T-helper 2 cell treated with Interferon-gamma antibody and Interleukin-4, amounts not matched to agents 5 μg/mL and 100 μg/mL, for 36 hours (primary cell): ENCODE measurements at regions not wholly inside any gene's neighbourhood (a gene's known extent, or its start where the extent isn't known, plus 50 kb on each side); places are given as distances from the start of the nearest gene placed in this dataset.
"Not testable (repeated sequence)": the region's sequence is repeated elsewhere in the genome, so short reads cannot be mapped to it uniquely, and the experiment has no call there.

ENCODE experiments used
- DNase-seq: peaks from one replicate; pipeline ENCODE4 v3.0.0; 2021; ENCODE audit warnings: low spot score
- H3K27ac Mint-ChIP-seq: one replicate; pipeline ENCODE4 v1.8.0; 2021; ENCODE audit warnings: mild to moderate bottlenecking, mixed read lengths
- H3K27me3 Mint-ChIP-seq: one replicate; pipeline ENCODE4 v1.8.0; 2021; ENCODE audit warnings: low read depth, mixed read lengths
- H3K36me3 Mint-ChIP-seq: one replicate; pipeline ENCODE4 v1.8.0; 2021; ENCODE audit warnings: low read depth, mixed read lengths
- H3K4me1 Mint-ChIP-seq: one replicate; pipeline ENCODE4 v1.8.0; 2021; ENCODE audit warnings: low read depth, mixed read lengths
- H3K4me3 Mint-ChIP-seq: one replicate; pipeline ENCODE4 v1.8.0; 2022; ENCODE audit warnings: mild to moderate bottlenecking, moderate library complexity, mixed read lengths
- H3K9me3 Mint-ChIP-seq: one replicate; pipeline ENCODE4 v1.8.0; 2021; ENCODE audit warnings: mixed read lengths

DNA sequence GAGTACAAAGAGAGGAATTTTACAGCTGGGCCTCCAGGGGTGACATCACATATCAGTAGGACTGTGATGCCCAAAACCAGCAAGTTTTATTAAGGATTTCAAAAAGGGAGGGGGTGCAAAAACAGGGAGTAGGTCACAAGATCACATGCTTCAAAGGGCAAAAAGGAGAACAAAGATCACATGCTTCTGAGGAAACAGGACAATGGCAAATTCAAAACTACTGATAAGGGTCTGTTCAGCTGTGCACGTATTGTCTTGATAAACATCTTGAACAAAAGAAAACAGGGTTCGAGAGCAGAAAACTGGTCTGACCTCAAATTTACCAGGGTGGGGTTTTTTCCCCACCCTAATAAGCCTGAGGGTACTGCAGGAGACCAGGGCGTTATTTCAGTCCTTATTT lies 197.5 kb downstream of the SLCO4C1 start:
- not testable (repeated sequence) for H3K4me3 Mint-ChIP-seq, H3K27me3 Mint-ChIP-seq, DNase-seq, H3K4me1 Mint-ChIP-seq, H3K9me3 Mint-ChIP-seq, H3K36me3 Mint-ChIP-seq, H3K27ac Mint-ChIP-seq

DNA sequence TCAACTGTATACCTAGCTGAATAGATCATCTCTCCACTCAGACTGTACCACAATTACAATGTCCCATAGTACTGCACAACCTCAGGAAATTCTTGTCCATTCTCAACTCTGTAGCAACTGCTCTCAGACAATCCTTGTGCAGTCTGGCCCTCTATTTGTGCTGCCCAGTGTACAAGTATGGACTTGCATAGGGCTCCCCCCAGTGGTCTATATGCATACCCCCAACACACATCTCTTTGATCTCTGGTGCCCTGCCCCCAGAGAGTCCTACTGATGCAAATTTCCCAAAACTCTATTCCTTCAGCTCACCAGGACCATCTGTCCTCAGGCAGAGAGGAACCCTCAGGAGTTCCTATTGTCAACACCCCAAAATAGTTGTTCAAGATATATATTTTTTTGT lies 205.3 kb downstream of the SLCO4C1 start:
- H3K36me3 Mint-ChIP-seq: no peaks in the 10 kb centered on the region
- H3K27ac Mint-ChIP-seq: no peak overlapping the region
- H3K27me3 Mint-ChIP-seq: no peaks in the 10 kb centered on the region
- H3K4me3 Mint-ChIP-seq: no peak overlapping the region
- DNase-seq: no peak
- H3K9me3 Mint-ChIP-seq: no peaks in the 10 kb centered on the region
- no peaks in the 10 kb centered on the region for H3K4me1 Mint-ChIP-seq

DNA sequence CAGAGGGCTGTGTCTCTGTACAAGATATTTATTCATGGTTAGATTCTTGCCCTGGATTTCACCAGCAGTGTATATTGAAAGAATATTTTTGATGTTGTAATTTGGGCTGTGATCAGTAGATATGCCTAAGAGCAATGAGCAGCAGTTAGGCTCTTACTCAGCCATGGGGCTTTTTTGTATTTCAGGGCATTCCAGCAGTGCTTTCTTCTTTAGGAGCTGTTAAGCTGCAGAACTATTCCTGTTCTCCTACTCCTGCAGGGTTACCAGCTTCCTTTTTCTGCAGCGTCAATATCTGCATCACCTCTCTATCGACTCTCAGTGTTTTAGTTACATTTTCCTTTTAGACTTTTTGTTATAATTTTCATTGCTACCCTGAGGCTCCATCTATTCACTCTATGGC lies 206.2 kb downstream of the SLCO4C1 start:
- H3K27ac Mint-ChIP-seq: no peak overlapping the region
- H3K27me3 Mint-ChIP-seq: no peaks in the 10 kb centered on the region
- no peak for DNase-seq
- H3K4me3 Mint-ChIP-seq: no peak overlapping the region
- H3K4me1 Mint-ChIP-seq: no peaks in the 10 kb centered on the region
- no peaks in the 10 kb centered on the region for H3K36me3 Mint-ChIP-seq
- H3K9me3 Mint-ChIP-seq: no peaks in the 10 kb centered on the region

- H3K9me3 Mint-ChIP-seq: no peaks in the 10 kb centered on the region
- no peak for DNase-seq
- no peak overlapping the region for H3K4me3 Mint-ChIP-seq
- H3K27me3 Mint-ChIP-seq: no peaks in the 10 kb centered on the region
- H3K36me3 Mint-ChIP-seq: no peaks in the 10 kb centered on the region
- no peak overlapping the region for H3K27ac Mint-ChIP-seq
- H3K4me1 Mint-ChIP-seq: no peaks in the 10 kb centered on the region
Observed at GRCh38 chr5:102087906-102088305, 208.2 kb downstream of the SLCO4C1 start.

DNA sequence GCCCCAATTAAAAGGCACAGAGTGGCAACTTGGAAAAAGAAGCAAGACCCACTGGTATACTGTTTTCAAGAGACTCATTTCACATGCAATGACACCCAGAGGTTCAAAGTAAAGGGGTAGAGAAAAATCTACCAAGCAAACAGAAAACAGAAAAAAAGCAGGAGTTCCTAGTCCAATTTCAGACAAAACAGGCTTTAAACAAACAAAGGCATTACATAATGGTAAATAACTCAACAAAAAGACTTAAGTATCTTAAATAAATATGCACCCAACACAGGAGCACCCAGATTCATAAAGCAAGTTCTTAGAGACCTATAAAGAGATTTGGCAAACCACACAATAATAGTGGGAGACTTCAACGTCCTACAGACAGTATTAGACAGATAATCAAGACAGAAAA lies 215.8 kb downstream of the SLCO4C1 start:
- Mint-ChIP-seq H3K9me3 (no peaks in the 10 kb centered on the region), H3K4me1 (no peaks in the 10 kb centered on the region), H3K36me3 (no peaks in the 10 kb centered on the region), H3K27ac (no peak overlapping the region), H3K27me3 (no peaks in the 10 kb centered on the region), H3K4me3 (no peak overlapping the region)
- no peak for DNase-seq

DNA sequence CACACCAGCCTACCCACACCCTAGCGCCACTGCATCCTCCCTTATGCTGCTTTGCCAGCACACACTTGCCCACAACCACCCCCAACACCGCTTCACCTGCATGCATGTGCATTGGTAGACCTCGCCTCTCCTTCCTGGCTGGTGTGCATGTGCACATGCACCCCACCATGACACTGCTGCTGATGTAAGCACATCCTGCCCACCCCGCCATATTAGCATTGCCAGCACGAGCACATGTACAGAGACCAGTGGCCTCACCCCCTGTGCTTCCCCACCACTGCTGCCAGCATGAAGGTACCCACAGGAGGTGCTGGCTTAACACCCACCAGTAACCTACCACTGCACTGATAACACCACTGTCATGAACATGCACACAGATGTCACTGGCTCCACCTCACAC lies 218.2 kb downstream of the SLCO4C1 start:
- Mint-ChIP-seq H3K4me3 (no peak overlapping the region), H3K4me1 (no peaks in the 10 kb centered on the region), H3K27me3 (no peaks in the 10 kb centered on the region), H3K27ac (no peak overlapping the region), H3K36me3 (no peaks in the 10 kb centered on the region), H3K9me3 (no peaks in the 10 kb centered on the region)
- DNase-seq: no peak

GRCh38 chr5:102069974-102070373 lies 226.1 kb downstream of the SLCO4C1 start:
- no peak overlapping the region for H3K27ac Mint-ChIP-seq

DNA sequence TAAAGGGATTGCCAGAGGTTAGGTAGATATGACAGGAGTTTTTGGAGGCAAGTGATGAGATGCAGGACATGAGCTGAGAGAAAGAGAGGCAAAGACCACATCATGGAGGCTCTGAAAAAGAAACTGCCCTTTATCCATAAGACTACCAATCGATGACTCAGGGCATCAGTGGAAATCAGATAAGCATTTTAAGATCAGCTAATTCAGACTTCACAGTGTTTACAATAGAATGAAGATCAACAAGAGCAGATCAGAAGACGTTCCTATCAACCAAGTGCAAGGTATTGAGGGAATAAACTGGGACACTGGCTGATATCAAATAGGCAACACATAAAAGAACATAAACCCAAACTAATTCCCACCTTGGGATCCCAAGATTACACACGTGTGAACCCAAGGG lies 227.2 kb downstream of the SLCO4C1 start:
- no peaks in the 10 kb centered on the region for H3K4me1 Mint-ChIP-seq
- H3K27me3 Mint-ChIP-seq: no peaks in the 10 kb centered on the region
- no peaks in the 10 kb centered on the region for H3K9me3 Mint-ChIP-seq
- H3K36me3 Mint-ChIP-seq: no peaks in the 10 kb centered on the region
- DNase-seq: no peak
- H3K27ac Mint-ChIP-seq: no peak overlapping the region
- H3K4me3 Mint-ChIP-seq: no peak overlapping the region

More at GRCh38 chr5:102069974-102070373, 226.1 kb downstream of the SLCO4C1 start:
- Mint-ChIP-seq H3K27me3 (no peaks in the 10 kb centered on the region), H3K4me3 (no peak overlapping the region), H3K4me1 (no peaks in the 10 kb centered on the region), H3K36me3 (no peaks in the 10 kb centered on the region), H3K9me3 (no peaks in the 10 kb centered on the region)
- DNase-seq: no peak

DNA sequence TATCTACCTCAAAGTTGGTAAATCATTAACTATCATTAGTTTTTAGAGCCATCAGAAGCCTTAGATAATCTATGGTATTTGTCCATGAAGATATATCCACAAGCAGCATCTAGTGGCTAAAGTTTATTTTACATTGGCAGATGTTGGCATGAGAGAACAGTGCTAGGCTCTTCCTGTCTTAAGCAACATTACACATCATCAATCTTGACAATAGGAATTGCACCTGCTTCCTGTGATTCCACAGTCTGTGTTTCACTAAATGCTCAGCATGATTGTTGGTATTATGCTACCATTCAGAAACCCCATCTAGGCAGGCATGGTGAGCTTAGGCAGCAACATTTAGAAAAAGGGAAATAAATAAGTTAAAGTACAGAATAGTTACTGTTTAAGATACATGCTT lies 246.6 kb downstream of the SLCO4C1 start:
- no peaks in the 10 kb centered on the region for H3K36me3 Mint-ChIP-seq
- H3K9me3 Mint-ChIP-seq: no peaks in the 10 kb centered on the region
- H3K27me3 Mint-ChIP-seq: no peaks in the 10 kb centered on the region
- no peak overlapping the region for H3K27ac Mint-ChIP-seq
- no peaks in the 10 kb centered on the region for H3K4me1 Mint-ChIP-seq
- DNase-seq: no peak
- no peak overlapping the region for H3K4me3 Mint-ChIP-seq

GRCh38 chr5:102048940-102049339 lies 247.1 kb downstream of the SLCO4C1 start:
- Mint-ChIP-seq H3K4me3 (no peak overlapping the region), H3K9me3 (no peaks in the 10 kb centered on the region), H3K4me1 (no peaks in the 10 kb centered on the region), H3K36me3 (no peaks in the 10 kb centered on the region), H3K27me3 (no peaks in the 10 kb centered on the region), H3K27ac (no peak overlapping the region)
- DNase-seq: no peak

GRCh38 chr5:102047073-102047472 lies 249.0 kb downstream of the SLCO4C1 start:
- H3K27me3 Mint-ChIP-seq, H3K9me3 Mint-ChIP-seq, DNase-seq, H3K36me3 Mint-ChIP-seq, H3K4me1 Mint-ChIP-seq, H3K27ac Mint-ChIP-seq, H3K4me3 Mint-ChIP-seq: not testable (repeated sequence)

DNA sequence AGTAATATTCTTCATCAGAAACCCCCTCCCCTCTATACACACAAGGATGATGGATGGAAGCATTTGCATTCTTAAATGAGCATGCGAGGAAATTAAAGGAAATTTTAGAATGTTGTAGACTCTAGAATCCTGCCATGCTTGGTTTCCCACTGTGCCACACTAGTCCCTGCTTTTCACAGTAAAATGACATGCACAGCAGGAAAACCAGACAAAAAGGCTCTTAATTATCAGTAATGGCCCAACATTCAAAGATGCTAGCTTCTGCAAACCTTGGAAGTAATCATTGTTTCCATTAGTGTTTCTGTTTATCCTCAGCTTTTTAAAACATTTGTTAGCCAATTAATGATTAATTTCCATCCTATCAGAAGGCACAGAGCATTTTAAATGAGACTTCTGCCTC lies 255.8 kb downstream of the SLCO4C1 start:
- no peaks in the 10 kb centered on the region for H3K27me3 Mint-ChIP-seq
- H3K9me3 Mint-ChIP-seq: no peaks in the 10 kb centered on the region
- no peaks in the 10 kb centered on the region for H3K4me1 Mint-ChIP-seq
- H3K36me3 Mint-ChIP-seq: no peaks in the 10 kb centered on the region
- DNase-seq: no peak
- no peak overlapping the region for H3K4me3 Mint-ChIP-seq
- no peak overlapping the region for H3K27ac Mint-ChIP-seq

GRCh38 chr5:102036927-102037326 lies 259.2 kb downstream of the SLCO4C1 start:
- Mint-ChIP-seq H3K27ac (no peak overlapping the region), H3K9me3 (no peaks in the 10 kb centered on the region), H3K4me3 (no peak overlapping the region), H3K36me3 (no peaks in the 10 kb centered on the region), H3K27me3 (no peaks in the 10 kb centered on the region), H3K4me1 (no peaks in the 10 kb centered on the region)
- DNase-seq: no peak

GRCh38 chr5:102031711-102032110 lies 264.4 kb downstream of the SLCO4C1 start:
- no peak overlapping the region for H3K4me3 Mint-ChIP-seq
- no peak overlapping the region for H3K27ac Mint-ChIP-seq
- no peaks in the 10 kb centered on the region for H3K27me3 Mint-ChIP-seq
- H3K4me1 Mint-ChIP-seq: no peaks in the 10 kb centered on the region
- no peaks in the 10 kb centered on the region for H3K36me3 Mint-ChIP-seq
- no peak for DNase-seq
- H3K9me3 Mint-ChIP-seq: no peaks in the 10 kb centered on the region

- Mint-ChIP-seq H3K27ac (no peak overlapping the region), H3K4me1 (no peaks in the 10 kb centered on the region), H3K36me3 (no peaks in the 10 kb centered on the region), H3K4me3 (no peak overlapping the region), H3K9me3 (no peaks in the 10 kb centered on the region), H3K27me3 (no peaks in the 10 kb centered on the region)
- no peak for DNase-seq
Observed at GRCh38 chr5:102018690-102019089, 277.4 kb downstream of the SLCO4C1 start.
